ENCODE measurements at regions not wholly inside any gene's neighbourhood (a gene's known extent, or its start where the extent isn't known, plus 50 kb on each side); places are given as distances from the start of the nearest gene placed in this dataset.

GRCh38 chr3:162810776-162811175 is 1314.2 kb downstream of the OTOL1 start:
- Histone ChIP-seq H3K36me3 (replicated peaks; ENCODE audit: low read depth, low read length) (no peaks in the 10 kb centered on the region), H4K20me1 (ENCODE audit: insufficient read depth, low read length) (no peaks in the 10 kb centered on the region), H3K27me3 (ENCODE audit: low read depth, low read length) (no peaks in the 10 kb centered on the region), H3K9me3 (ENCODE audit: insufficient read depth, low read length) (no peaks in the 10 kb centered on the region), H3K4me1 (ENCODE audit: low read length) (no peaks in the 10 kb centered on the region), H3K27ac (ENCODE audit: low read length) (no peak overlapping the region), H3K4me3 (ENCODE audit: low read length) (no peak overlapping the region), H3K9ac (ENCODE audit: low read length) (no peak overlapping the region), H3K79me2 (ENCODE audit: low read length) (no peaks in the 10 kb centered on the region), H2AFZ (ENCODE audit: low read depth, low read length) (no peak overlapping the region), H3K4me2 (ENCODE audit: low read length) (no peak overlapping the region)
- TF ChIP-seq EZH2phosphoT487 (IDR thresholded peaks at IDR 0.05; ENCODE audit: low read depth) (no peak), CTCF (IDR thresholded peaks at IDR 0.05; ENCODE audit: low read depth, low read length) (no peak)

GRCh38 chr3:162842549-162843216 is 1346.1 kb downstream of the OTOL1 start:
- no peaks in the 10 kb centered on the region for H3K79me2 ChIP-seq (ENCODE audit: low read length)
- no peak overlapping the region for H3K9ac ChIP-seq (ENCODE audit: low read length)
- H3K27me3 ChIP-seq (ENCODE audit: low read depth, low read length) = no peaks in the 10 kb centered on the region
- H3K4me3 ChIP-seq (ENCODE audit: low read length) = no peak overlapping the region
- no peaks in the 10 kb centered on the region for H3K4me1 ChIP-seq (ENCODE audit: low read length)
- H3K4me2 ChIP-seq (ENCODE audit: low read length) = no peak overlapping the region
- H2AFZ ChIP-seq (ENCODE audit: low read depth, low read length) = no peak overlapping the region
- no peaks in the 10 kb centered on the region for H3K9me3 ChIP-seq (ENCODE audit: insufficient read depth, low read length)
- TF ChIP-seq CTCF (IDR thresholded peaks at IDR 0.05; ENCODE audit: low read depth, low read length) (no peak), EZH2phosphoT487 (IDR thresholded peaks at IDR 0.05; ENCODE audit: low read depth) (no peak)
- H3K27ac ChIP-seq (ENCODE audit: low read length) = no peak overlapping the region
- H3K36me3 ChIP-seq (replicated peaks; ENCODE audit: low read depth, low read length) = no peaks in the 10 kb centered on the region
- no peaks in the 10 kb centered on the region for H4K20me1 ChIP-seq (ENCODE audit: insufficient read depth, low read length)

- Histone ChIP-seq H3K27ac (ENCODE audit: low read length) (no peak overlapping the region), H3K27me3 (ENCODE audit: low read depth, low read length) (no peaks in the 10 kb centered on the region), H2AFZ (ENCODE audit: low read depth, low read length) (no peak overlapping the region), H3K36me3 (replicated peaks; ENCODE audit: low read depth, low read length) (no peaks in the 10 kb centered on the region), H3K9me3 (ENCODE audit: insufficient read depth, low read length) (no peaks in the 10 kb centered on the region), H3K4me3 (ENCODE audit: low read length) (no peak overlapping the region), H4K20me1 (ENCODE audit: insufficient read depth, low read length) (no peaks in the 10 kb centered on the region), H3K9ac (ENCODE audit: low read length) (no peak overlapping the region), H3K4me1 (ENCODE audit: low read length) (no peaks in the 10 kb centered on the region), H3K79me2 (ENCODE audit: low read length) (no peaks in the 10 kb centered on the region), H3K4me2 (ENCODE audit: low read length) (no peak overlapping the region)
- TF ChIP-seq EZH2phosphoT487 (IDR thresholded peaks at IDR 0.05; ENCODE audit: low read depth) = no peak
- TF ChIP-seq CTCF (IDR thresholded peaks at IDR 0.05; ENCODE audit: low read depth, low read length) = no peak
Observed at GRCh38 chr3:162845918-162846317, 1349.3 kb downstream of the OTOL1 start.

- no peak overlapping the region for H3K4me3 ChIP-seq (ENCODE audit: low read length)
- no peaks in the 10 kb centered on the region for H4K20me1 ChIP-seq (ENCODE audit: insufficient read depth, low read length)
- no peak overlapping the region for H2AFZ ChIP-seq (ENCODE audit: low read depth, low read length)
- no peaks in the 10 kb centered on the region for H3K9me3 ChIP-seq (ENCODE audit: insufficient read depth, low read length)
- H3K4me2 ChIP-seq (ENCODE audit: low read length) = no peak overlapping the region
- H3K36me3 ChIP-seq (replicated peaks; ENCODE audit: low read depth, low read length) = no peaks in the 10 kb centered on the region
- no peak overlapping the region for H3K9ac ChIP-seq (ENCODE audit: low read length)
- H3K4me1 ChIP-seq (ENCODE audit: low read length) = no peaks in the 10 kb centered on the region
- H3K27me3 ChIP-seq (ENCODE audit: low read depth, low read length) = no peaks in the 10 kb centered on the region
- no peak for TF ChIP-seq CTCF (IDR thresholded peaks at IDR 0.05; ENCODE audit: low read depth, low read length)
- no peak for TF ChIP-seq EZH2phosphoT487 (IDR thresholded peaks at IDR 0.05; ENCODE audit: low read depth)
- H3K79me2 ChIP-seq (ENCODE audit: low read length) = no peaks in the 10 kb centered on the region
- H3K27ac ChIP-seq (ENCODE audit: low read length) = no peak overlapping the region
Observed at GRCh38 chr3:162847511-162847910, 1350.9 kb downstream of the OTOL1 start.

All from OCI-LY3 (cell line).